ENCODE measurements at regions not wholly inside any gene's neighbourhood (a gene's known extent, or its start where the extent isn't known, plus 50 kb on each side); places are given as distances from the start of the nearest gene placed in this dataset.

DNA sequence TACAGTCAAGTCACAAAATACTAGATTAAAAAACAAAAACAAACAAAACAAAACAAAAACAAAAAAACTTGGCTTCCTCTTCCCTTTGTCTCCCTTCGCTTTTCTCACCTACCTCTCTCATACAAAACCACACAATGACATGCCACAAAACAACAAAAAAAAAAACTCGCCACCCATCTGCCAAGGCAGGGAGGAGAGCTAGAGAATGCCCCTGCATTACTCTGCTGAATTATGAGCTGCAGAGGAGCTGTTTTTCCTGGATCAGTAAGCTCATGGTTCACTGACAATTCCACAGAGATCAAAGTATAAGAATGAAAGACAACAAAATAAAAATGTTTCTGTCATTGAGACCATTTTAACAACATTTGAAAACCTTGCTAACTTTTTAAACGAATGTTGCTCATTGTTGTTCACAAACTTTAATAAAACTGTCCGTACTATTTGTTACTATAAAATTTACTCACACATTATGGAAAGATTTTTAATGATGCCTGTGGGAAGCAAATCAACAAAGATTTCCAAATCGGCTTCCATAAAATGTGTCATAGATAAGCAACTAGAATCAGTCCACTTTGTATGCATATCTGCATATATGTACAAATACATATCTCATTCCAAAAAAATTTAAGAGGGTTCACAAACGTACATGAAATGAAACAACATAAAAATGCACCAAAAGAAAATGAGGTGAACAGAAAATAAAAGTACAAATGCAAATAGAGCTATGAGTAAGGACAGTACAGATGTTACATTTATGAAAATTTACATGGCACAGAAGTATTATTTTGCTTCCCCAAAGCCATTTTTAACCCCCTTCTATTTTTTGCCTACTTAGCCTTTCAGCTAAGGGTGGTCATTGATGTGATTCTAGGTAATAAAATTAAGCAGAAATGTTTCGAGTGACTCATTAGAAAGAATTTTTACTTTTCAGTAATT is 252.4 kb upstream of the FAT4 start:
- no peak for DNase-seq (ENCODE audit: low read depth)

- DNase-seq (ENCODE audit: low read depth) = no peak
These were observed 254.4 kb upstream of the FAT4 start for GRCh38 chr4:125060376-125060775.

GRCh38 chr4:125049711-125050110 is 265.0 kb upstream of the FAT4 start:
- peak; percentile 49 for DNase-seq (ENCODE audit: low read depth)

DNA sequence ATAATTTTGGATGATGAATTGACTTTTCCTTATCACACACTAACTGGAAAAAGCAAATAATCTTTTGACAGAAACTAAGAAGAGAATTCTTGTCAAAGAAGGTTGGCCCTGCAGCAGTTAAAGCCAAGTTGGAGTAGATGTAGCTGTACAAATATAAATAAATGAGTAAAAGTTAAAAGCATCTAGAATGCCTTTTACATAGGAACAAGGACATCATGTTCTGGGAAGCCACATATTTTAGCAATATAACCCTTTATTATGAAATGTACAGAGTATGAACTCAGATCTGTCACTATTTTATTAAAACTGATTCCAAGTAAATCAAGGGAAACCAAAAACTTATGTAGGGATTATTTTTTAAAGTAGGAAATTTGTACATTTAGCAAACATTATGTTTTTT is 269.4 kb upstream of the FAT4 start:
- peak; percentile 29 for DNase-seq (ENCODE audit: low read depth)

DNA sequence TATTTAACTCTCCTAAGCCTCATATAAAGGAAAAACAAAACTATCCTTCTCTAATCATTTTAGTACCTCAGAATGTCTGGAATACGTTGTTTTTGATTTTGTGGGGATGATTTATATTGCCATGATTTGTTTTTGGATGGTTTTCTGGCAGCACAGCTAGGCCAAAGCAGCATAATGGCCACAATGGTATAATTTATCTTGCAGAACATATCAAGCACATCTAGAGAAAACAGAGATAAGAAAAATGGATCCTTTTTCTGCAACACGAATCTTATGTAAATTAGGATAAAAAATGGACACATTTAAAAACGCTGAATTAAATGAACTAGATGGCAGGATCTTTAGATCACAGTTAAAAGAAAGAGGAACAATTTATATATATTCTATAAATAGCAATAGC is 269.9 kb upstream of the FAT4 start:
- DNase-seq (ENCODE audit: low read depth) = no peak

GRCh38 chr4:125043486-125043885 is 271.3 kb upstream of the FAT4 start:
- peak; percentile 61 for DNase-seq (ENCODE audit: low read depth)

GRCh38 chr4:125042041-125042440 is 272.7 kb upstream of the FAT4 start:
- no peak for DNase-seq (ENCODE audit: low read depth)

- DNase-seq (ENCODE audit: low read depth) = peak; percentile 31
These were observed 273.3 kb upstream of the FAT4 start for GRCh38 chr4:125041372-125041930.

GRCh38 chr4:125039550-125039949 is 275.2 kb upstream of the FAT4 start:
- DNase-seq (ENCODE audit: low read depth) = no peak

GRCh38 chr4:125022855-125023501 is 291.8 kb upstream of the FAT4 start:
- DNase-seq (ENCODE audit: low read depth) = no peak

DNA sequence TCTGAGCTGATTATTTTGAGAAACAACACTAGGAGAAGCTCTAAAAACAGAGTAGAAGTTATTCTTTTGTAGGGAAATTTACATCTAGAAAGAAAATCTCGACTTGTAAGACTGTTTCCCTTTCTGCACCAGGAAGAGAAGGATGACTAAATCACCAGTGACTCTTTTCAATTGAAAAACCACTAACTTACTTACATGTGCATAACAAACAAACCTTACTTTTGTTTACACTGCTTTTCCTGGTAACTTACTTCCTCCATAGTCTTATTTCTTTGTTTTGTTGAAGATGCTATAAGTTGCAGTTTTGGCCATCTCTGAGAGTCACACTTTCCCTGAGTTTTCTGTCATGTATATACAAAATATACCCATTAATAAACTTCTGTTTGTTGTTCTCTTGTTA is 293.6 kb upstream of the FAT4 start:
- DNase-seq (ENCODE audit: low read depth) = peak; percentile 37

DNA sequence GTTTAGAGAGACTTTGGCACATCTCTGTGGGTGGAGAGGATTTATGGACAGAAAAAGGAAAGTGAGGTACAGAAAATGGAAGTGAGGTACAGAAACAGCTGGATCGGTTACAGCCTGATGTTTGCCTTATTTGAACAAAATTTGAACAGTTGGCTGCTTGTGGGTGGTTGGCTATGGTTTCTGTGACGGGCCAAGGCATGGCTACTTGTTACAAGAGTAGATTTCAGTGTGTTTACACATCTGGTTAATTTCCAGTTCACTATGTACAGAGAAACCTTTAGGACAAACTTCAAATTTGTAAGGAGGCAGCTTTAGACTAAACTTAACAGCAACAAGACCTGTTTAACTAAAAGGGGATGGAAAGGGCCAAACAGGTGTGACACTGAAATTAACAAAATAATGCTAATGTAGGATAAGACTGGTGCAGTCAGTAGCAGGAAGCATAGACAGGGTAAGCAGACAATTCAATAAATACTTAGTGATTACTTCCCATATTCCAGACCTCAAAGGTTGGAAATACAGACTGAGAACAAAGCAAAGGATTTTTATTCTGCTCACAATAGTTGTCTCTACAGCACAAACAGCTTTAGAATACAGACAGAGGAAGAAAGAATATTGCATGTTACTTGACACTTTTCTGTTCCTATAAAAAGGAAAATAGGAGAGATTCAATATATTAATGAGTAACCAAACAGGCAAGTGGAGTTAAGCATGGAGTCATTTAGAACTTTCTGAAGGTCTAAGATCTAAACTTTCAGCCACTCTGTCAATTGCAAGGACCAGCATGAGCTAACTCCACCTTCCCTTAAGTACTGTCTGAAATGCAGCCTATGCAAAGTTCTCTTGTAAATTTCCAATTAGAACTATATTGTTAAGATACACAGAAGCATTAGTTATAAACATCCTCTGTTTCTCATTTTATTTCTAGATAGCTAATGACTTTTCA is 294.4 kb upstream of the FAT4 start:
- no peak for DNase-seq (ENCODE audit: low read depth)

DNA sequence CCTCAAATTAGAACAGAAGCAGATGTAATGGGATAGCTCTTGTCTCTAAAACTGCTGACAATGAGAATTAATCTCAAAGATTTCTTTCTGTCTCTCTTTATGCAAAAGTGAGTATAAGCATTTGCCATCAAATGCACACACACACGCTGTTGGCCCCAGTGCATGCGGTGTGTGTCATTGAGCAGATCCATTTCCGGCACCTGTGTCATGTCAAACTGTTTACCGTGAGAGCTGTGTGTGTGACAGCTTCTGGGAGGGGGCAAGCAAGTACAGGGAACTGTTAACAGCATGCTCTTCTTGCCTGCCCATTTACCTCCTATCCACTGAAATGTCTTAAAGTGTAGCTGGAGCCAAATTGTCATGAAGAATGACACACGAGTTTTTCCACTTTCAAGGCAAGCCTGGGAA is 297.9 kb upstream of the FAT4 start:
- no peak for DNase-seq (ENCODE audit: low read depth)

GRCh38 chr4:125013891-125014290 is 300.9 kb upstream of the FAT4 start:
- DNase-seq (ENCODE audit: low read depth) = peak; percentile 23

DNA sequence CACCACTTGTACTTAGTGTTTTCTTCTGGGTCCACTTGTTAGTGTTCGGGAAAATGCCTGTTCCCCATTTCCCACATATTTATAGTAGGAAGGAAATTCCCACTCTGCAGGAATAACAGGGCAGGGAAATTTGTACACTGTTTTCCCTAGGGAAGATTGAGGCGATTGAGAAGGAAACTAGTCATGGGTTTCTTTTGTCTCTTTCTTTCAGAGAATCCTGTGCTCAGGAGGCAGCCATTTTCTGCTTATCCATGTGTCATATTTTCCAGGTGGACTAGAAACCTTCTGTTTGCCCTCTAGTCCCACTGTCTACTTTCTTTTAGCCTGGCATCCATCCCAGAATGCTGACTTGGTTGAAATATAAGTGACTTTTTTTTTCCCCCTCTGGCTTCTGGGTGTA is 299.1 kb upstream of the ANKRD50 start:
- peak; percentile 6 for DNase-seq (ENCODE audit: low read depth)

DNA sequence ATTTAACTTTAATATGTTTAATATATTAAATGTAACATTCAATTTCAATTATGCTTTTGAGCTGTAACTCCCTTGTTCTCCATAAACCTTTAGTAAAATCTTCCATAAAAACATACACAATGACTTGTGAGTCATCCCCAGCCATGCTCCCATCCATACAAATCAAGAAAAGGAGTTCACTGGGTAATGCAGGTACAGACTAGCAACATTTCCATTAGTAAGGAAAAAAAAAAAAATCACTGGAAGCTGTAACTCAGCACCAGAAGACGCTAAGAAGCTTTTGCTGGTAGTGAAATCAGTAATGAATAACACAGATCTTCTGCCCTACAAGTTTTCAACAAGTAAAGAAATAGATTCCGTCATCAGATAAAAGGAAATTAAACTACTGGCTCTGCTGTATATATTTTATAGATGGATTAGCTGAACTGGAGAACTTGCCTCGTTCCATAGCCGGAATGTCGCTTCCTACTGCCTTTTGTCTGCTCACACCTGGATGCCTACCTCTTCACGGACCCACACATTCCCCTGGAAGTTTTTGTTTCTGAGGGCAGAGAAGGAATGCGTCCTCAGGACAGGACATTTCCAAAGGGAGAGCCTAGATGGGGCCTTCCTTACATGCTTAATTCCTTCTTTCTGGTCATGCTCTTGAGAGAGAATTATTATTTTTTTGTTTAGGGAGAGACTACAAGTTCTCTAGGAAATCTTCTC is 298.4 kb upstream of the ANKRD50 start:
- peak; percentile 10 for DNase-seq (ENCODE audit: low read depth)

GRCh38 chr4:125008676-125009075 is 296.1 kb upstream of the ANKRD50 start:
- no peak for DNase-seq (ENCODE audit: low read depth)

DNA sequence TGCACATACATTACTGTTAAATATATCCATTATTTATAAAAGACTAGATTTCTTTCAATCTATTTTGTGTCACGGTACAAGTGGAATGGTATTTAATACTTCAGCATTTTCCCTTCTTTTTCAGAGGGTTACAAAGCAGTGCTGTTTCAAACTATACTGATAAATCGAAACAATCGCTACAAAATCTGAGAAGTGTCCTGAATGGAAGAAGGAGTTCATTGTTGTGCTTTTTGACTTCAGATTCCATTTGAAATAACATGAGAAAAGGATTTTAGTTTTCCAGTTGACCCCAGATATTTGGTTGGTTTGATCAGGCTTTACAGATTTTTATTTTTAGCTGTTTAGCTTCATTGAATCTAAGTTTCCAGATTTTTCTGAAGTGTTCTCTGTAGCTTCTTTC is 292.1 kb upstream of the ANKRD50 start:
- no peak for DNase-seq (ENCODE audit: low read depth)

DNA sequence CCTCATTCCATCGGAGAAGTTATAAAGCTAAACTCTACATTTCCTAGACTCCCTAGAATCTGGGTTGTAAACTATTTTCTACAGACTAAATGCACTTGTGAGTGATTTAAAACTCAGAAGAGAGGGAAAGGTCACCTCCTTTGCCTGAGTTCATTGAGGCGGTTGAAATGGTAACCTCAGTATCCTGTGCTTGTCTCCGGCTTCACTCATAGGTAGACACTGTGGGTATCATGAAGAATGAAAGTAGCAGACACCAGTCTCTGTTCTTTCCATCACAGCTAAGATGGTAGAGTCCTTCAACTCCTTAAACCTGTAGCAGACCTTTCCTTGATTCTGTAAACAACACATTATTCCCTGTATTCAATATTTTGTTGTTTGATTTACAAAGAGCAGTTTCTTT is 291.3 kb upstream of the ANKRD50 start:
- no peak for DNase-seq (ENCODE audit: low read depth)

DNA sequence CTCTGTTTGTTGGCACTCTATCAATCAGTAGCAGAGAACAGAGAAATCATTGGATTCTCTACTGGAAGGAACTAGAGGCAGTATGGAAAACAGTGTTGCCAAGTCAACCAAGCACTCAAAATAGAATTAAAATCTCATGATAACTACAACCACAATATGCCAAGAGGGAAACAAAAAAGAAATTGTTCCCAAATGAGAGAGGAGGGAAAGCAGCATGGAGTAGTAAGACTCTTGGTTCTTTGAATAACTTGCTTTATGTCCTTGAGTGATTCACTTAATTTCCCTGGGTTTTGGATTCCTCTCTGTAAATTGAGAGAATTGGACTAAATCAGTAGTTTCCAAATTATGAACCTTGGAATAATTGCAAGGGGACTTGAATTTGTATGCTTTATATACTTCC is 285.5 kb upstream of the ANKRD50 start:
- DNase-seq (ENCODE audit: low read depth) = no peak

DNA sequence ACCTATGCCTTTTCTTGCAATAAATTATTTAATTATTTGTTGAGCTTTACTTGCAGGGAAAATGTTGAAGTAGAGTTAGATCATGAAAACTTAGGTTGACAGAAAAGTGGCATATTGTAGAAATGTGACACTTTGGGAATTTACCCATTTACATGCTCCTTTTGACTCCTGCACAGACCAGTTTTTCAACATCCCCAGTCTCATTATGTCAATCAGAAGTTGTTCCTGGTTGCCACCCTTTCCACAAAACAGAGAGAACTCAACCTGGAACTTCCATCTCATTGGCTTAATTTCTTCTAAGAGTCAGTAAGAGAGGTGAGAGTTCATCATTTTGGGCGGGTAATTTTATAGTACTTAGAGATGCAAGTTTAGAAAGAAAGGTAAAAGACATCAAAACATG is 284.6 kb upstream of the ANKRD50 start:
- DNase-seq (ENCODE audit: low read depth) = no peak
